ENCODE measurements at regions not wholly inside any gene's neighbourhood (a gene's known extent, or its start where the extent isn't known, plus 50 kb on each side); places are given as distances from the start of the nearest gene placed in this dataset.

DNA sequence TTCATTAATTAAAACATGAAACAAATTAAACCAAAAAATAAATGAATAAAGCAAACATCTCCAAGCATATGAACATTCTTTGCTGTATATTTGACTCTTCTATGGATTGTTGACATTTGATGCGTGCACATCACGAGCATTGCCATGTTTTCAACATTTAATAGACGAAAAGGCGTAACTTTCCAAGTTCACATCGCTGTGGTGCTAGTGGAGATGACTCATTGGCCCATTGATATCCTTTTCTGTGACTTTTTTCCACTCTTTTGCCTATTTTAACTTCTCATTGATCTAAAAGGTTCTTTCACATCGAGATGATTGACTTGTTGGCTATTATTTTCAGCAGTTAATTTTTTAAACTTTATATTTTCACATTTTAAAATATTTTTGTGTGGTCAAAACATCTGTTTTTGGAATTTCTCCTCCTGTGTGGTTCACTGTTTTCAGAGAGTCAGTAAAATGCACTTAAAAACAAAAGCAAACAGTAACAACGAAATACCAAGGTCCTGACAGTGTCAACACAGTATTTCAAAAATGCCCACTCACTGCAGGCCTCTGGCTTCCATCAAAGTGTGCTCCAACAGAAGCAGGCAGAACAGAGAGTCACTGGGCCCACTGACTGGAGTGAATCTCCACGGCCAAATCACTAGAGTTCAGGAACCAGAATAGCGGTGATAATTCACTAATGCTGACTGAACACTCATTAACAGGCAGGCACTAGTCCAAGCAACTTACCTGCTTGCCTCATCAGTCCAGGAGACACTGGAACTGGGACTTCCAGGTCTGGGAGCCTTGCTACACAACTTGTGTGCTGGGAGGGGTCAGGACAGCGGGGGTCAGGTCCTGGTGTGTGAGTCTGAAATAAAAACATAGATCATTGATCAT lies 372.2 kb upstream of the SMIM21 start:
- no peak for ATAC-seq
- H3K27me3 ChIP-seq (ENCODE audit: control insufficient read depth in 2 of 2, insufficient read depth in 2 of 2, low read length in 2 of 2), result peaks cover 0 to 7% of the 10 kb centered on the region in 2 experiments; a peak in 1 of 5 replicates
- H2AFZ ChIP-seq (ENCODE audit: low read depth, low read length), result no peak overlapping the region
- in situ Hi-C loops (cut with MboI) (no loop called here), intact Hi-C loops (cut with micrococcal nuclease) (no loop called here)
- H3K27ac ChIP-seq (ENCODE audit: extremely low read depth, low read depth, low read length), result no peak overlapping the region
- 2% methylated on average over 10 of the region's 10 CpGs for WGBS (ENCODE audit: insufficient coverage, low coverage, missing lambda C conversion rate)
- H3K36me3 ChIP-seq (ENCODE audit: control insufficient read depth, insufficient read depth, low read length), result no peaks in the 10 kb centered on the region
- no peak overlapping the region for H3K4me3 ChIP-seq
- FAIRE-seq, result no peak
- BruUV-seq (replicated peaks), result no TSS peak
- CTCF ChIA-PET (ENCODE audit: low intra/inter-chr PET ratio), result no interaction called here
- no peak overlapping the region for H3K4me2 ChIP-seq (ENCODE audit: insufficient read depth, low read length)
- POLR2A ChIA-PET, result no interaction called here
- H3K79me2 ChIP-seq (ENCODE audit: control insufficient read depth, insufficient read depth, low read length), result no peaks in the 10 kb centered on the region
- no peak overlapping the region for H3K9ac ChIP-seq (ENCODE audit: insufficient read depth in 1 of 2, low read depth in 2 of 2, low read length in 2 of 2)
- H3K4me1 ChIP-seq (replicated peaks in 1 of 2; ENCODE audit: control insufficient read depth in 2 of 2, insufficient read depth in 2 of 2, low read length in 2 of 2), result no peaks in the 10 kb centered on the region
- no peaks in the 10 kb centered on the region for H3K9me3 ChIP-seq (replicated peaks; ENCODE audit: control insufficient read depth, insufficient read depth, low read depth, low read length)
- H4K20me1 ChIP-seq (replicated peaks; ENCODE audit: control insufficient read depth, insufficient read depth, low read length), result no peaks in the 10 kb centered on the region
- DNase-seq (ENCODE audit: extremely low read depth in 1 of 4, low spot score in 3 of 4), result no peak
- H3K9me1 ChIP-seq (ENCODE audit: control insufficient read depth, insufficient read depth, low read length), result no peaks in the 10 kb centered on the region
- TF ChIP-seq GATA2 (CRISPR knock-in tag; IDR thresholded peaks at IDR 0.05) (no peak), PPARD (CRISPR knock-in tag; IDR thresholded peaks at IDR 0.05) (no peak), HIVEP1 (CRISPR knock-in tag; IDR thresholded peaks at IDR 0.05) (no peak), FOXJ2 (tag; IDR thresholded peaks at IDR 0.05) (no peak), NCOA2 (IDR thresholded peaks at IDR 0.05; ENCODE audit: partially characterized antibody in 2 of 2) (no peak), EGR1 (conservative IDR thresholded peaks at IDR 0.05) (no peak), PURB (CRISPR knock-in tag; IDR thresholded peaks at IDR 0.05; ENCODE audit: low read depth) (no peak), SAFB2 (IDR thresholded peaks at IDR 0.05; ENCODE audit: borderline replicate concordance, low read depth, low read length, severe bottlenecking) (no peak), FOXK2 (conservative IDR thresholded peaks at IDR 0.05 in 1 of 2, IDR thresholded peaks at IDR 0.05 in 1 of 2; ENCODE audit: low read depth in 2 of 2) (no peak), NFIC (IDR thresholded peaks at IDR 0.05) (no peak), POU5F1 (IDR thresholded peaks at IDR 0.05; ENCODE audit: borderline replicate concordance, low read depth, low read length, partially characterized antibody) (no peak), ZNF232 (CRISPR knock-in tag; IDR thresholded peaks at IDR 0.05) (no peak), ZNF707 (CRISPR knock-in tag; conservative IDR thresholded peaks at IDR 0.05) (no peak), ZNF830 (CRISPR knock-in tag; IDR thresholded peaks at IDR 0.05) (no peak), ZNF79 (CRISPR knock-in tag; IDR thresholded peaks at IDR 0.05; ENCODE audit: low read depth) (no peak), ZNF133 (CRISPR knock-in tag; IDR thresholded peaks at IDR 0.05) (no peak), CEBPG (CRISPR knock-in tag; IDR thresholded peaks at IDR 0.05) (no peak), CEBPG (tag; conservative IDR thresholded peaks at IDR 0.05 in 1 of 2, IDR thresholded peaks at IDR 0.05 in 1 of 2) (no peak)
- TF ChIP-seq, protein P1, sequence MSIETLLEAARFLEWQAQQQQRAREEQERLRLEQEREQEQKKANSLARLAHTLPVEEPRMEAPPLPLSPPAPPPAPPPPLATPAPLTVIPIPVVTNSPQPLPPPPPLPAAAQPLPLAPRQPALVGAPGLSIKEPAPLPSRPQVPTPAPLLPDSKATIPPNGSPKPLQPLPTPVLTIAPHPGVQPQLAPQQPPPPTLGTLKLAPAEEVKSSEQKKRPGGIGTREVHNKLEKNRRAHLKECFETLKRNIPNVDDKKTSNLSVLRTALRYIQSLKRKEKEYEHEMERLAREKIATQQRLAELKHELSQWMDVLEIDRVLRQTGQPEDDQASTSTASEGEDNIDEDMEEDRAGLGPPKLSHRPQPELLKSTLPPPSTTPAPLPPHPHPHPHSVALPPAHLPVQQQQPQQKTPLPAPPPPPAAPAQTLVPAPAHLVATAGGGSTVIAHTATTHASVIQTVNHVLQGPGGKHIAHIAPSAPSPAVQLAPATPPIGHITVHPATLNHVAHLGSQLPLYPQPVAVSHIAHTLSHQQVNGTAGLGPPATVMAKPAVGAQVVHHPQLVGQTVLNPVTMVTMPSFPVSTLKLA (conservative IDR thresholded peaks at IDR 0.05), result no peak
- TF ChIP-seq, protein P2, sequence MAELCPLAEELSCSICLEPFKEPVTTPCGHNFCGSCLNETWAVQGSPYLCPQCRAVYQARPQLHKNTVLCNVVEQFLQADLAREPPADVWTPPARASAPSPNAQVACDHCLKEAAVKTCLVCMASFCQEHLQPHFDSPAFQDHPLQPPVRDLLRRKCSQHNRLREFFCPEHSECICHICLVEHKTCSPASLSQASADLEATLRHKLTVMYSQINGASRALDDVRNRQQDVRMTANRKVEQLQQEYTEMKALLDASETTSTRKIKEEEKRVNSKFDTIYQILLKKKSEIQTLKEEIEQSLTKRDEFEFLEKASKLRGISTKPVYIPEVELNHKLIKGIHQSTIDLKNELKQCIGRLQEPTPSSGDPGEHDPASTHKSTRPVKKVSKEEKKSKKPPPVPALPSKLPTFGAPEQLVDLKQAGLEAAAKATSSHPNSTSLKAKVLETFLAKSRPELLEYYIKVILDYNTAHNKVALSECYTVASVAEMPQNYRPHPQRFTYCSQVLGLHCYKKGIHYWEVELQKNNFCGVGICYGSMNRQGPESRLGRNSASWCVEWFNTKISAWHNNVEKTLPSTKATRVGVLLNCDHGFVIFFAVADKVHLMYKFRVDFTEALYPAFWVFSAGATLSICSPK (IDR thresholded peaks at IDR 0.05; ENCODE audit: borderline replicate concordance), result no peak

Measured in K562 (cell line).